ENCODE measurements at regions not wholly inside any gene's neighbourhood (a gene's known extent, or its start where the extent isn't known, plus 50 kb on each side); places are given as distances from the start of the nearest gene placed in this dataset.

DNA sequence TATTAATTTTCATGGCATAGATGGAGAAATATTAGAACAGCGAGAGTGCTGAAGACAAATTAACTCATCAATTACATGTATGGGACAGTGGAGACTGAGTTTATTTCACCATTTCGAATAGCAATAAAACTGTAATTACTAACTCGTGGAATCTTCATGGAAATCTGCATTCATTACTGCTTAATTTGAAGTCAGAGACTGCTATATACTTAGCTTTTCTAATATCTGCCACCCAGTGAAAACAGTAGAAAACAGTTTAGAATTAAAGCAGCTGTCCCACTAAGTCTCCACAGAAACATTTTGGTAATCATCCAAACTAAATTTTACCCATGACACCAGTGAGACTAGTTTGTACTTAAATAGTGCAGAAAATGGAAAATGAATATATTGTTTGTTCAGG, 56.8 kb downstream of the IZUMO3 start:
- no peak overlapping the region for H3K9ac ChIP-seq (ENCODE audit: low read depth, low read length)
- no peak overlapping the region for H3K27ac ChIP-seq (ENCODE audit: low read depth, low read length)
- no peaks in the 10 kb centered on the region for H3K36me3 ChIP-seq (ENCODE audit: control insufficient read depth, insufficient read depth, low read length)
- H3K9me3 ChIP-seq (ENCODE audit: control insufficient read depth, insufficient read depth, low read length), result no peaks in the 10 kb centered on the region
- peaks cover 56% of the 10 kb centered on the region for H3K4me1 ChIP-seq (ENCODE audit: control insufficient read depth, insufficient read depth, low read length)
- H3K4me3 ChIP-seq (ENCODE audit: low read depth, low read length), result no peak overlapping the region
- no peaks in the 10 kb centered on the region for H3K27me3 ChIP-seq (ENCODE audit: control insufficient read depth, insufficient read depth, low read length)

DNA sequence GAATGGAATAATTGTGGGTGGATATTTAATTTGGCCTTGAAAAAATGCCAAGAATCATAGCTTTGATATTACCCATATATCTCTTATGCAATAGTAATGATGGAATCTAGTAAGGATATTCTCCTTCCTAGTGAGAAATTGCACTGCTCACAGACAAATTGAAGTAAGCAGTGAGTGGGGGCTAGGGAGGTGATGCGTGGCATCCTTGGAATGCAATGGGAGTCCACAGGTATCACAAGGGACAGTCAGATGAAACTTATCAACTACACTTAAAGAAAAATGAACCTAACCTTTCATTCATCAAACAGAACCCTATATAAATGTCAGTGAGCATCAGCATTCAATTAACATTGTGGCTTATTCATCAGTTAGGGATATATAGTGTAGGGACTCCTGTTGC, 57.8 kb downstream of the IZUMO3 start:
- Histone ChIP-seq H3K9ac (ENCODE audit: low read depth, low read length) (no peak overlapping the region), H3K27ac (ENCODE audit: low read depth, low read length) (no peak overlapping the region), H3K9me3 (ENCODE audit: control insufficient read depth, insufficient read depth, low read length) (no peaks in the 10 kb centered on the region), H3K36me3 (ENCODE audit: control insufficient read depth, insufficient read depth, low read length) (no peaks in the 10 kb centered on the region), H3K27me3 (ENCODE audit: control insufficient read depth, insufficient read depth, low read length) (no peaks in the 10 kb centered on the region), H3K4me3 (ENCODE audit: low read depth, low read length) (no peak overlapping the region), H3K4me1 (ENCODE audit: control insufficient read depth, insufficient read depth, low read length) (peaks cover 59% of the 10 kb centered on the region)

DNA sequence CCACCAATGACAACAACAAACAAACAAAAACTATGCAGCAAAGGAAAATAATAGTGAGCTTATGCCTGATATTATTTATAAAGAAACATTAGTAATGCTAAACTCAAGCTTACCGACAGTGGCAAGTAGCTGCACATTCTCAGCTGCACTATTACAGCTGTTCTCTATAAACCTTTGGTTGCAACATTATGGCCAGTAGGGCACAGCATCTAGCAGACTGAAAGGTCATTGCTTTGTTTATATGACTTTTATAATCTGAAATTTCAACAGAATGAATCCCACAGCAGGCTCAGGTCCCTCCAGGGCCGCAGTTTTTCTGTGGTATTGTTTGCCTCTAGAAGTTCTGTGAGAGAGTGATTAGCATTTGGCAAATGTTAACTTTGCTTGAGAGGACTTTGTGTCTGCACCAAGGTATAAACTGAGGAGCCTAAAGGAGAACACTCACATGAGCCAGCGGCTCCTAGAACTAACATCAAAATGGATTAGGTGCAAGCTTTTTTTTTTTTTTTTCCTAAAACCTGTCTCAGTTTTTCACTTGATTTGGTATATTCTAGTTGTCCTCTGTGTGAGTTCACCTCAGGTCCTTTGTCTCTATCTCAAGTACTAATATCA, 58.3 kb downstream of the IZUMO3 start:
- no peak overlapping the region for H3K4me3 ChIP-seq (ENCODE audit: low read depth, low read length)
- no peak overlapping the region for H3K9ac ChIP-seq (ENCODE audit: low read depth, low read length)

DNA sequence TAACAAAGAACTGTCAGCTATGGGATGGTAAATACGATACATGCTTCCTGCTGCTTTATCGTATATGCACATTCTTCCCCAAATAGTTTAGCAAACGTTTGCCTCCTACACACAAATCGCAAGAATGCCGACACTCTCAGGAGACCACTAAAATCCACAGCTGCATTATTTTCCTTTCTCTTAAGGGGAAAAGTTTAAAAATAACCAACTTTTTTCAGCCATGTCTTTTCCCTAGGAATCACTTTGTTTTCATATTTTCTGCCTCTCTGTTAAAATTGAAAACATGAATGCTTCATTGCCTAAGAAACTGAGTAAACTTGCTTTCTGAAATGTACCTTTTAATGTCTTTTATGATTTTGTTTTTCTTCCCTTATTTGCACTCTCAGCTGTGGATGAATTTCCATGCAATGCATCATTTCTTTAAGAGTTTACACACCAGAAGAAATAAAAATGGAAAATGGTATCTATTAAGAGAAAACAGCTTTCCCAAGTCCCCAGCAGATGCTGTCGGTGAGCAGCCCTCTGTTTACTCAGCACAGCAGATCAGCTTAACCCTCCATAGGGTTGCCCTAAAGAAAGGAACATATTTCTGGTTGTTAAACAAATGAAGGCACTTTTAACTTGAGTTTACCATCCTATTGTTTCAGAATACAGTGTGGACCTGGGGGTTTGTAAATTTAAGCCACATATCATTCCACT, 66.2 kb downstream of the IZUMO3 start:
- peak overlapping the region; percentile 1 for H3K27ac ChIP-seq (ENCODE audit: low read depth, low read length)
- no peaks in the 10 kb centered on the region for H3K36me3 ChIP-seq (ENCODE audit: control insufficient read depth, insufficient read depth, low read length)
- no peak overlapping the region; the same call in 1 of the 2 replicates for H3K4me3 ChIP-seq (ENCODE audit: low read depth, low read length)
- no peaks in the 10 kb centered on the region for H3K9me3 ChIP-seq (ENCODE audit: control insufficient read depth, insufficient read depth, low read length)
- no peak overlapping the region for H3K9ac ChIP-seq (ENCODE audit: low read depth, low read length)
- H3K27me3 ChIP-seq (ENCODE audit: control insufficient read depth, insufficient read depth, low read length), result no peaks in the 10 kb centered on the region
- peaks cover 25% of the 10 kb centered on the region for H3K4me1 ChIP-seq (ENCODE audit: control insufficient read depth, insufficient read depth, low read length)

More for the DNA sequence above, 58.3 kb downstream of the IZUMO3 start:
- Histone ChIP-seq H3K4me1 (ENCODE audit: control insufficient read depth, insufficient read depth, low read length) (peaks cover 59% of the 10 kb centered on the region), H3K27me3 (ENCODE audit: control insufficient read depth, insufficient read depth, low read length) (no peaks in the 10 kb centered on the region), H3K36me3 (ENCODE audit: control insufficient read depth, insufficient read depth, low read length) (no peaks in the 10 kb centered on the region), H3K27ac (ENCODE audit: low read depth, low read length) (peak overlapping the region; percentile 13), H3K9me3 (ENCODE audit: control insufficient read depth, insufficient read depth, low read length) (no peaks in the 10 kb centered on the region)

DNA sequence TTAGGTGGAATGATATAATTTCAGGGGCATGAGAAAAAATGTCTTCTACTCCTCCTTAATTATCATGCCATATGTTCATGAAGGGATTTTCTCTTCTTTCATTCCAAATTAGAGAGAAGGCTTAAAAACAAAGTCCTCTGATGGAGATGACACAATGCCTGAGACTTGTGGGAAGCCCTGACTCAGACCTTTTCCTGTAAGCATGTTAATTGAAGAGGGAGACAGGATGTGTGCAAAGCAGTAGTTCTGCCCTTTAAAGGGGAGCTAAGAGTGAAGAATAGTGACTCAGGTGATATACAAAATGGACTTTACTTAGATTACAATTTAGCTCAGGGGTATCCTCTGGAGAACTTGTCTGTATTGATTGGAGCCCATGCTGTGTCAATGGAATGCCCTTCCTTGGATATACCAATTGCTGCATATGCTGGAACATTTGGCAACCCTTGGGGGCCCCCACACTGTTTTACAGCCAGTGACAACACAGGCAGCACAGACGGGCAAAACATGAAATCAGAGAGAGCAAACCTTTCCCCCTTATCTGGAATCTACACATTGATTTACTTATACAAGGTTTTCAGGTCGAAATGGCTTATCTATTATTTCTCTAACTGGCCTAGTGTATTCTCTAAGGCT, 81.3 kb downstream of the IZUMO3 start:
- H3K4me3 ChIP-seq (ENCODE audit: low read depth, low read length), result no peak overlapping the region
- peak overlapping the region; percentile 82 for H3K27ac ChIP-seq (ENCODE audit: low read depth, low read length)
- H3K36me3 ChIP-seq (ENCODE audit: control insufficient read depth, insufficient read depth, low read length), result no peaks in the 10 kb centered on the region
- H3K27me3 ChIP-seq (ENCODE audit: control insufficient read depth, insufficient read depth, low read length), result no peaks in the 10 kb centered on the region
- peak overlapping the region; percentile 21; the same call in 1 of the 2 replicates for H3K9ac ChIP-seq (ENCODE audit: low read depth, low read length)
- H3K9me3 ChIP-seq (ENCODE audit: control insufficient read depth, insufficient read depth, low read length), result no peaks in the 10 kb centered on the region
- peaks cover 27% of the 10 kb centered on the region for H3K4me1 ChIP-seq (ENCODE audit: control insufficient read depth, insufficient read depth, low read length)

DNA sequence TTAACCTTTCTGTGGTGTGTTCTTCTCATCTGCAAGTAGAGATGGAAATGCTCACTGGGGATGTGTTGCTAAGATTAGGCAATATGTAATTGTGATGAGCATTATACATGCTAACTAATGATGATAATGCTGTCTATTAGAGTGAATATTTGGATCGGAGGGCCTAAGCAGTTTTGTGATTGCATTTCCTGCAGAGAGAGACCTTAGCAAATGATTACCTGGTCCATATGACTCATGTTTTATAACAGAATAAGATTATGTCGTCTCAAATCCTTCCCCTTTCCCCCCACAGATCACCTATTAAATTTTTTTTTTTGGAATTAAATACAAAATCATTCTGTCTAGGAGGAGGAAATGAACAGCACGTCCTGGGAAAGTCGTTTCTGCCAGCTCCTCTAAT, 82.7 kb downstream of the IZUMO3 start:
- Histone ChIP-seq H3K36me3 (ENCODE audit: control insufficient read depth, insufficient read depth, low read length) (no peaks in the 10 kb centered on the region), H3K9ac (ENCODE audit: low read depth, low read length) (no peak overlapping the region), H3K4me1 (ENCODE audit: control insufficient read depth, insufficient read depth, low read length) (peaks cover 27% of the 10 kb centered on the region), H3K9me3 (ENCODE audit: control insufficient read depth, insufficient read depth, low read length) (no peaks in the 10 kb centered on the region), H3K27me3 (ENCODE audit: control insufficient read depth, insufficient read depth, low read length) (no peaks in the 10 kb centered on the region), H3K4me3 (ENCODE audit: low read depth, low read length) (no peak overlapping the region), H3K27ac (ENCODE audit: low read depth, low read length) (no peak overlapping the region)

GRCh38 chr9:24460781-24461180, 84.9 kb downstream of the IZUMO3 start:
- H3K36me3 ChIP-seq (ENCODE audit: control insufficient read depth, insufficient read depth, low read length), result no peaks in the 10 kb centered on the region
- no peak overlapping the region for H3K4me3 ChIP-seq (ENCODE audit: low read depth, low read length)
- no peak overlapping the region for H3K9ac ChIP-seq (ENCODE audit: low read depth, low read length)
- H3K27ac ChIP-seq (ENCODE audit: low read depth, low read length), result no peak overlapping the region
- H3K27me3 ChIP-seq (ENCODE audit: control insufficient read depth, insufficient read depth, low read length), result no peaks in the 10 kb centered on the region
- peaks cover 22% of the 10 kb centered on the region for H3K4me1 ChIP-seq (ENCODE audit: control insufficient read depth, insufficient read depth, low read length)
- no peaks in the 10 kb centered on the region for H3K9me3 ChIP-seq (ENCODE audit: control insufficient read depth, insufficient read depth, low read length)

DNA sequence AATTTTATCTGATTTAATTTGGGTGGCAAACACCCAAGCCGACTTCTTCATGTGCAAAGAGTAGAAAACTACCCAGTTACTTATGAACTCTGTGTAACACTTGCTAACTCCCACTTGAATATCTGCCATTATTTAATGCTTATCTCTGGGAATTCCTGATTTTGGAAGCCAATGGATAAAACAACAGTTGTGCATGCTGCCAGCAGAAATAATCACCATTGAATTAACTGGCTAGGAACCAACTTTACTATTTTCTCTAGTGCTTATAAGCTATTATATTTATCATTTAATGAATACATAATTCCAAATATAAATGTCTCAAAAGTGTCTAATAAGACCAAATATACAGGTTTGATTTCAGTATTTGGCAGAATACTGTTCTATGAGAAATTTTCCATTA, 85.7 kb downstream of the IZUMO3 start:
- H3K9ac ChIP-seq (ENCODE audit: low read depth, low read length), result no peak overlapping the region
- peaks cover 14% of the 10 kb centered on the region for H3K4me1 ChIP-seq (ENCODE audit: control insufficient read depth, insufficient read depth, low read length)
- no peaks in the 10 kb centered on the region for H3K9me3 ChIP-seq (ENCODE audit: control insufficient read depth, insufficient read depth, low read length)
- no peaks in the 10 kb centered on the region for H3K36me3 ChIP-seq (ENCODE audit: control insufficient read depth, insufficient read depth, low read length)
- no peak overlapping the region for H3K4me3 ChIP-seq (ENCODE audit: low read depth, low read length)
- H3K27ac ChIP-seq (ENCODE audit: low read depth, low read length), result no peak overlapping the region
- no peaks in the 10 kb centered on the region for H3K27me3 ChIP-seq (ENCODE audit: control insufficient read depth, insufficient read depth, low read length)

DNA sequence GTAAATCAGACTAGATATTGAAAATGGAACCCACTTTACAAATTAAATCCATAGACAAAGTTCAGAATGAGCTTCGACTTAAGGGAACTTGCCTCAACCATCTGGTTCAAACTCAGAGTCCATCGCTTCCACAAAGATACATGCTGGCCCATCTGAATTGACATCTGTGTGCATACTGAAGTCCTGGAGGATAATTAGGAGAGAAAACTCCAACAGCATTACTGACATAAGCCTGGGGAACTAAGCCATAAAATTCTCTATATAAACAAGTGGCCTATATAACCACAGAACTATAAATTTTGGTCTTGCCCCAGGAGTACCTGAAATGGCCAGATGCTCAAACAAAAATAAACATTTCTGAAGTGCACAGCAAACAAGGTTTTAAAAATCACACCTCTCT, 94.4 kb downstream of the IZUMO3 start:
- no peaks in the 10 kb centered on the region for H3K4me1 ChIP-seq (ENCODE audit: control insufficient read depth, insufficient read depth, low read length)
- no peaks in the 10 kb centered on the region for H3K9me3 ChIP-seq (ENCODE audit: control insufficient read depth, insufficient read depth, low read length)
- H3K27me3 ChIP-seq (ENCODE audit: control insufficient read depth, insufficient read depth, low read length), result no peaks in the 10 kb centered on the region
- H3K27ac ChIP-seq (ENCODE audit: low read depth, low read length), result no peak overlapping the region
- no peak overlapping the region for H3K4me3 ChIP-seq (ENCODE audit: low read depth, low read length)
- H3K36me3 ChIP-seq (ENCODE audit: control insufficient read depth, insufficient read depth, low read length), result no peaks in the 10 kb centered on the region
- no peak overlapping the region for H3K9ac ChIP-seq (ENCODE audit: low read depth, low read length)

GRCh38 chr9:24449976-24450375, 95.7 kb downstream of the IZUMO3 start:
- Histone ChIP-seq H3K27ac (ENCODE audit: low read depth, low read length) (no peak overlapping the region), H3K4me3 (ENCODE audit: low read depth, low read length) (no peak overlapping the region), H3K9me3 (ENCODE audit: control insufficient read depth, insufficient read depth, low read length) (no peaks in the 10 kb centered on the region), H3K27me3 (ENCODE audit: control insufficient read depth, insufficient read depth, low read length) (no peaks in the 10 kb centered on the region), H3K36me3 (ENCODE audit: control insufficient read depth, insufficient read depth, low read length) (no peaks in the 10 kb centered on the region), H3K9ac (ENCODE audit: low read depth, low read length) (no peak overlapping the region), H3K4me1 (ENCODE audit: control insufficient read depth, insufficient read depth, low read length) (no peaks in the 10 kb centered on the region)

DNA sequence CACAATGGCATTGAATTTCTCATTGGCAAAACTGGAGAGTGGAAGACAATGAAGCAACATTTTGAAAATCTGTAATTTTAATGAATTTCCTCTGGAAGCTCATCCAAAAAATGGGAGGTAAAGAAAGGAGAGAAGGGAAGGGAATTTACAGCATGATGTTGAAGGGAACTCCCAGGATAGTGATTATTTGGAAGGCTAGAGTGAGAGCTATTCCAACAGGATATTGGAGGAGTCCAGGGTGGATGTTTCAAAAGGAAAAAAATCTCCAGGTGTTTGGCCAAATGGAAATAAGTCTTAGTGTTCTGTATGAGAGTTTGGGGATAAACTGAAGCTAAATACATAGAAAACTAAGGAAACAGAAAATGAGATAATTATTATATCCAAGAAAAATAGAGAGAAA, 106.2 kb downstream of the IZUMO3 start:
- Histone ChIP-seq H3K9ac (ENCODE audit: low read depth, low read length) (no peak overlapping the region), H3K27me3 (ENCODE audit: control insufficient read depth, insufficient read depth, low read length) (no peaks in the 10 kb centered on the region), H3K9me3 (ENCODE audit: control insufficient read depth, insufficient read depth, low read length) (no peaks in the 10 kb centered on the region), H3K4me3 (ENCODE audit: low read depth, low read length) (no peak overlapping the region), H3K36me3 (ENCODE audit: control insufficient read depth, insufficient read depth, low read length) (no peaks in the 10 kb centered on the region), H3K27ac (ENCODE audit: low read depth, low read length) (no peak overlapping the region), H3K4me1 (ENCODE audit: control insufficient read depth, insufficient read depth, low read length) (peaks cover 5% of the 10 kb centered on the region; the same call in 1 of the 2 replicates)
